GM23338 (cell line): ENCODE measurements at regions not wholly inside any gene's neighbourhood (a gene's known extent, or its start where the extent isn't known, plus 50 kb on each side); places are given as distances from the start of the nearest gene placed in this dataset.

Experiments used
- CREB1 ChIP-seq: fragments of 250-450 bp; sonication (Bioruptor Pico); IDR thresholded peaks from 2 replicates; pipeline ENCODE4 v1.5.0; 2020; ENCODE audit warnings: low read depth, mild to moderate bottlenecking, moderate library complexity
- EZH2 ChIP-seq: fragments of 200-600 bp; sonication (generic); IDR thresholded peaks from one replicate; pipeline ENCODE4 v1.8.0; 2017; ENCODE audit warnings: antibody characterized with exemption, mild to moderate bottlenecking, low read depth; ENCODE audit not compliant: unreplicated experiment
- EZH2phosphoT487 ChIP-seq: fragments of 200-600 bp; sonication (generic); IDR thresholded peaks from one replicate; pipeline ENCODE4 v1.8.1; 2018; ENCODE audit warnings: antibody characterized with exemption; ENCODE audit not compliant: unreplicated experiment
- JUNB ChIP-seq: IDR thresholded peaks from one replicate; pipeline ENCODE4 v1.6.1; 2016; ENCODE audit warnings: antibody characterized with exemption; ENCODE audit not compliant: unreplicated experiment
- NANOG ChIP-seq: IDR thresholded peaks from 2 replicates; pipeline ENCODE4 v1.6.1; 2016; ENCODE audit warnings: antibody characterized with exemption, borderline replicate concordance
- POLR2AphosphoS5 ChIP-seq: IDR thresholded peaks from 2 replicates; pipeline ENCODE4 v1.6.1; 2016; ENCODE audit warnings: antibody characterized with exemption, low read depth
- TF ChIP-seq, protein P1 (sequence below), 2 experiments: fragments of 200-600 bp in 1 of 2; sonication (generic) in 1 of 2; conservative IDR thresholded peaks; 2 replicates each; pipeline versions ENCODE4 v1.5.1 to v1.6.1; 2016 to 2017; ENCODE audit warnings: antibody characterized with exemption in 2 of 2, low read depth in 2 of 2, mild to moderate bottlenecking in 2 of 2, moderate library complexity in 1 of 2
- TF ChIP-seq, protein P2 (sequence below): IDR thresholded peaks from one replicate; pipeline ENCODE4 v1.6.1; 2018; ENCODE audit warnings: antibody characterized with exemption; ENCODE audit not compliant: unreplicated experiment

DNA sequence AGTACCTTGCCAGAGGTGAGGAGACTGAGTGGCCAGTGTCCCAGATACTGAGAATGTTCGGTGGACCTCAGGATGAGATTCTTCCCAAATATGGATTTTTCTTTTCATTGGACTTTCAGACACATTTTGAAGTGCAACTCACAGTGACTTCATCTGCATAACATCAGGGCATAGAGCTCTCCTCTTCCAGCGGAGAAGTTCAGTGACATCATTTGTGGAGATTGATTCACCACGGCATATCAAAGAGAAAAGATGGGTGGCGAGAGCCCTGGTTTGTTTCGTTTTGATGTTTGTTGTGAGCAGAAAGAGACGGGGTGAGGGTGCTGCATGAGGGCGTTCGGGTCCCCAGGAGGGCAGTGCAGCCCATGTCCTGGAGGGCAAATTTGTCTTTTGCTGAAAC is 120.1 kb upstream of the GPR12 start:
- TF ChIP-seq, protein P1, sequence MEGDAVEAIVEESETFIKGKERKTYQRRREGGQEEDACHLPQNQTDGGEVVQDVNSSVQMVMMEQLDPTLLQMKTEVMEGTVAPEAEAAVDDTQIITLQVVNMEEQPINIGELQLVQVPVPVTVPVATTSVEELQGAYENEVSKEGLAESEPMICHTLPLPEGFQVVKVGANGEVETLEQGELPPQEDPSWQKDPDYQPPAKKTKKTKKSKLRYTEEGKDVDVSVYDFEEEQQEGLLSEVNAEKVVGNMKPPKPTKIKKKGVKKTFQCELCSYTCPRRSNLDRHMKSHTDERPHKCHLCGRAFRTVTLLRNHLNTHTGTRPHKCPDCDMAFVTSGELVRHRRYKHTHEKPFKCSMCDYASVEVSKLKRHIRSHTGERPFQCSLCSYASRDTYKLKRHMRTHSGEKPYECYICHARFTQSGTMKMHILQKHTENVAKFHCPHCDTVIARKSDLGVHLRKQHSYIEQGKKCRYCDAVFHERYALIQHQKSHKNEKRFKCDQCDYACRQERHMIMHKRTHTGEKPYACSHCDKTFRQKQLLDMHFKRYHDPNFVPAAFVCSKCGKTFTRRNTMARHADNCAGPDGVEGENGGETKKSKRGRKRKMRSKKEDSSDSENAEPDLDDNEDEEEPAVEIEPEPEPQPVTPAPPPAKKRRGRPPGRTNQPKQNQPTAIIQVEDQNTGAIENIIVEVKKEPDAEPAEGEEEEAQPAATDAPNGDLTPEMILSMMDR (conservative IDR thresholded peaks at IDR 0.05; ENCODE audit: low read depth in 2 of 2), result no peak
- TF ChIP-seq, protein P2, sequence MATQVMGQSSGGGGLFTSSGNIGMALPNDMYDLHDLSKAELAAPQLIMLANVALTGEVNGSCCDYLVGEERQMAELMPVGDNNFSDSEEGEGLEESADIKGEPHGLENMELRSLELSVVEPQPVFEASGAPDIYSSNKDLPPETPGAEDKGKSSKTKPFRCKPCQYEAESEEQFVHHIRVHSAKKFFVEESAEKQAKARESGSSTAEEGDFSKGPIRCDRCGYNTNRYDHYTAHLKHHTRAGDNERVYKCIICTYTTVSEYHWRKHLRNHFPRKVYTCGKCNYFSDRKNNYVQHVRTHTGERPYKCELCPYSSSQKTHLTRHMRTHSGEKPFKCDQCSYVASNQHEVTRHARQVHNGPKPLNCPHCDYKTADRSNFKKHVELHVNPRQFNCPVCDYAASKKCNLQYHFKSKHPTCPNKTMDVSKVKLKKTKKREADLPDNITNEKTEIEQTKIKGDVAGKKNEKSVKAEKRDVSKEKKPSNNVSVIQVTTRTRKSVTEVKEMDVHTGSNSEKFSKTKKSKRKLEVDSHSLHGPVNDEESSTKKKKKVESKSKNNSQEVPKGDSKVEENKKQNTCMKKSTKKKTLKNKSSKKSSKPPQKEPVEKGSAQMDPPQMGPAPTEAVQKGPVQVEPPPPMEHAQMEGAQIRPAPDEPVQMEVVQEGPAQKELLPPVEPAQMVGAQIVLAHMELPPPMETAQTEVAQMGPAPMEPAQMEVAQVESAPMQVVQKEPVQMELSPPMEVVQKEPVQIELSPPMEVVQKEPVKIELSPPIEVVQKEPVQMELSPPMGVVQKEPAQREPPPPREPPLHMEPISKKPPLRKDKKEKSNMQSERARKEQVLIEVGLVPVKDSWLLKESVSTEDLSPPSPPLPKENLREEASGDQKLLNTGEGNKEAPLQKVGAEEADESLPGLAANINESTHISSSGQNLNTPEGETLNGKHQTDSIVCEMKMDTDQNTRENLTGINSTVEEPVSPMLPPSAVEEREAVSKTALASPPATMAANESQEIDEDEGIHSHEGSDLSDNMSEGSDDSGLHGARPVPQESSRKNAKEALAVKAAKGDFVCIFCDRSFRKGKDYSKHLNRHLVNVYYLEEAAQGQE, result no peak
- TF ChIP-seq EZH2phosphoT487 (no peak), CREB1 (no peak), JUNB (no peak), NANOG (no peak), EZH2 (no peak), POLR2AphosphoS5 (no peak)
